GM10248 (cell line): ENCODE measurements at regions not wholly inside any gene's neighbourhood (a gene's known extent, or its start where the extent isn't known, plus 50 kb on each side); places are given as distances from the start of the nearest gene placed in this dataset.

Experiments
- CTCF ChIA-PET: fragments of 300-600 bp; sonication (Branson Sonifier 250); formaldehyde crosslinking; extraction: SDS; loops from one replicate; lab custom pipeline; 2021; ENCODE audit warnings: antibody characterized with exemption; lab: Yijun Ruan, JAX
- POLR2A ChIA-PET: fragments of 350-650 bp; sonication (Branson Sonifier 250); formaldehyde crosslinking; extraction: SDS; loops from one replicate; lab custom pipeline; 2020; ENCODE audit warnings: antibody characterized with exemption; lab: Yijun Ruan, JAX
- DNase-seq: peaks from one replicate; pipeline ENCODE4 v3.0.0; 2012; ENCODE audit errors: extremely low spot score
- CTCF ChIP-seq: IDR thresholded peaks from 2 replicates; pipeline ENCODE4 v1.5.1; 2012; ENCODE audit warnings: mild to moderate bottlenecking, low read depth; ENCODE audit errors: extremely low read depth, missing control alignments, control extremely low read depth

- DNase-seq = no peak
- ChIA-PET CTCF (interaction anchor here (1.1 to 1.4 kb wide), 3 partner anchors 10 to 17 kb away, joined by 3 to 4 read pairs (median 4); no protein-coding TSS in a partner anchor), POLR2A (no interaction called here)
- no peak for TF ChIP-seq CTCF
Observed at GRCh38 chr2:226118471-226119429, 680.9 kb downstream of the IRS1 start.

- CTCF ChIA-PET = interaction anchor here (1.1 to 1.4 kb wide), 2 partner anchors 9 to 16 kb away, joined by 3 to 4 read pairs; no protein-coding TSS in a partner anchor
- TF ChIP-seq CTCF = no peak
- POLR2A ChIA-PET = no interaction called here
- no peak for DNase-seq
Observed at GRCh38 chr2:226117510-226118065, 682.0 kb downstream of the IRS1 start.

GRCh38 chr2:226116346-226116745 lies 683.3 kb downstream of the IRS1 start:
- TF ChIP-seq CTCF = no peak
- ChIA-PET CTCF (no interaction called here), POLR2A (no interaction called here)
- DNase-seq = no peak

GRCh38 chr2:226115832-226116200 lies 683.8 kb downstream of the IRS1 start:
- no peak for DNase-seq
- POLR2A ChIA-PET = no interaction called here
- CTCF ChIA-PET = no interaction called here
- no peak for TF ChIP-seq CTCF

- POLR2A ChIA-PET = no interaction called here
- DNase-seq = no peak
- CTCF ChIA-PET = no interaction called here
- no peak for TF ChIP-seq CTCF
Observed at GRCh38 chr2:226115102-226115831, 684.4 kb downstream of the IRS1 start.

GRCh38 chr2:226114436-226114835 lies 685.2 kb downstream of the IRS1 start:
- TF ChIP-seq CTCF = no peak
- DNase-seq = no peak
- POLR2A ChIA-PET = no interaction called here
- CTCF ChIA-PET = no interaction called here
